Neural cell (in vitro differentiated cells): ENCODE measurements at regions not wholly inside any gene's neighbourhood (a gene's known extent, or its start where the extent isn't known, plus 50 kb on each side); places are given as distances from the start of the nearest gene placed in this dataset.

Source experiments
- H2AFZ ChIP-seq: fragments of 200-600, 300-800 bp; sonication (generic), shearing (Covaris generic); 2 replicates; pipeline ENCODE4 v1.6.0; 2014; ENCODE audit warnings: low read depth, mild to moderate bottlenecking, antibody characterized with exemption, low read length, moderate library complexity
- H3F3A ChIP-seq: fragments of 200-600 bp; shearing (Covaris generic); 2 replicates; pipeline ENCODE4 v1.6.1; 2016; ENCODE audit warnings: mild to moderate bottlenecking, moderate library complexity, mixed read lengths, antibody characterized with exemption, low read length; ENCODE audit not compliant: insufficient read depth, poor library complexity, severe bottlenecking
- H3K27ac ChIP-seq: fragments of 200-600, 300-800 bp; sonication (generic), shearing (Covaris generic); 2 replicates; pipeline ENCODE4 v1.5.1; 2014; ENCODE audit warnings: mild to moderate bottlenecking, low read length, moderate library complexity
- H3K27me3 ChIP-seq: fragments of 300-800, 200-600 bp; sonication (generic), shearing (Covaris generic); 2 replicates; pipeline ENCODE4 v1.6.0; 2014; ENCODE audit warnings: mild to moderate bottlenecking, low read depth, low read length, moderate library complexity; ENCODE audit not compliant: insufficient read depth
- H3K36me3 ChIP-seq: fragments of 300-800, 200-600 bp; sonication (generic), shearing (Covaris generic); 2 replicates; pipeline ENCODE4 v1.5.1; 2014; ENCODE audit warnings: mild to moderate bottlenecking, antibody characterized with exemption, low read length, moderate library complexity; ENCODE audit not compliant: insufficient read depth
- H3K4me2 ChIP-seq: fragments of 300-800, 200-600 bp; sonication (generic), shearing (Covaris generic); 2 replicates; pipeline ENCODE4 v1.6.0; 2014; ENCODE audit warnings: mild to moderate bottlenecking, low read length
- H3K4me3 ChIP-seq: fragments of 300-800, 200-600 bp; sonication (generic), shearing (Covaris generic); 2 replicates; pipeline ENCODE4 v1.5.1; 2014; ENCODE audit warnings: mild to moderate bottlenecking, low read length, moderate library complexity
- H3K79me2 ChIP-seq: fragments of 200-600 bp; shearing (Covaris generic); replicated peaks from 2 replicates; pipeline ENCODE4 v1.6.0; 2014; ENCODE audit warnings: mild to moderate bottlenecking, low read length, moderate library complexity; ENCODE audit not compliant: insufficient read depth
- H3K9ac ChIP-seq: fragments of 300-800, 200-600 bp; sonication (generic), shearing (Covaris generic); 2 replicates; pipeline ENCODE4 v1.6.1; 2016; ENCODE audit warnings: mild to moderate bottlenecking, low read length, mixed read lengths
- H3K9me2 ChIP-seq: fragments of 200-600 bp; shearing (Covaris generic); 2 replicates; pipeline ENCODE4 v1.6.1; 2016; ENCODE audit warnings: mild to moderate bottlenecking, low read length, mixed read lengths; ENCODE audit not compliant: insufficient read depth
- H3K9me3 ChIP-seq: fragments of 200-600, 300-800 bp; sonication (generic), shearing (Covaris generic); 2 replicates; pipeline ENCODE4 v1.6.1; 2016; ENCODE audit warnings: mild to moderate bottlenecking, mixed run types, low read length, moderate library complexity, mixed read lengths
- H4K20me1 ChIP-seq: fragments of 200-600 bp; shearing (Covaris generic); 2 replicates; pipeline ENCODE4 v1.6.1; 2016; ENCODE audit warnings: mild to moderate bottlenecking, mixed run types; ENCODE audit not compliant: insufficient read depth
- EP300 ChIP-seq: fragments of 450-650 bp; conservative IDR thresholded peaks from 2 replicates; pipeline ENCODE4 v1.6.1; 2014; ENCODE audit warnings: antibody characterized with exemption, mild to moderate bottlenecking, moderate library complexity; ENCODE audit not compliant: poor library complexity, severe bottlenecking
- EZH2 ChIP-seq: fragments of 200-600, 300-800 bp; shearing (Covaris generic), sonication (generic); IDR thresholded peaks from 2 replicates; pipeline ENCODE4 v1.6.1; 2014; ENCODE audit warnings: antibody characterized with exemption, low read length, borderline replicate concordance, mild to moderate bottlenecking; ENCODE audit not compliant: insufficient read depth, poor library complexity, severe bottlenecking
- MXI1 ChIP-seq: fragments of 450-650 bp; conservative IDR thresholded peaks from 2 replicates; pipeline ENCODE4 v1.6.1; 2014; ENCODE audit warnings: antibody characterized with exemption, mild to moderate bottlenecking; ENCODE audit not compliant: poor library complexity, severe bottlenecking
- POLR2AphosphoS5 ChIP-seq: IDR thresholded peaks from 2 replicates; pipeline ENCODE4 v1.6.1; 2012
- RAD21 ChIP-seq: fragments of 450-650 bp; conservative IDR thresholded peaks from 2 replicates; pipeline ENCODE4 v1.6.1; 2014; ENCODE audit warnings: antibody characterized with exemption, mild to moderate bottlenecking, moderate library complexity
- SMC3 ChIP-seq: fragments of 450-650 bp; conservative IDR thresholded peaks from 2 replicates; pipeline ENCODE4 v1.6.1; 2014; ENCODE audit warnings: antibody characterized with exemption, mild to moderate bottlenecking, moderate library complexity; ENCODE audit not compliant: poor library complexity
- TAF1 ChIP-seq: IDR thresholded peaks from 2 replicates; pipeline ENCODE4 v1.6.1; 2012; ENCODE audit warnings: low read depth
- TF ChIP-seq, protein P1 (sequence below): IDR thresholded peaks from 2 replicates; pipeline ENCODE4 v1.6.1; 2012; ENCODE audit warnings: borderline replicate concordance
- TF ChIP-seq, protein P2 (sequence below): fragments of 450-650 bp; IDR thresholded peaks from 2 replicates; pipeline ENCODE4 v1.5.1; 2014; ENCODE audit warnings: antibody characterized with exemption, mild to moderate bottlenecking, moderate library complexity; ENCODE audit not compliant: poor library complexity, severe bottlenecking

DNA sequence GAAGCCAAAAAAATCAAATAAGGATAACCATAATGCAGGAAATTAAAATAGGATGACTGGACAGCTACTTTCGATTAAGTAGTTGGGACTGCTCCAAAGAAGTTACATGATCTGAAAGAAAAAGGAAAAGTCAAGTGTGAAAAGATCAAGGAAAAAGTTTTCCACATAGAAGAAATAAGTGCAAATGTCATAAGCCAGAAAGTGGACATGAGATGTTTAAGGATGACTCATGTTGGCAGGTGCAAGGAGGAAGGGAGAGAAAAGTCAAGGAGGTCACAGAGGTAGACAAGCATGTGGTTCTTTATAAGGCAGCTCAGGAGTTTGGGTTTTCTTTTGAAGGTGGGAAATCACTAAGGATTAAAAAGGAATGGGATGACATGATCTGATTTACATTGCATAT is 89.8 kb upstream of the GPRIN3 start:
- Histone ChIP-seq H3K4me3 (no peak overlapping the region), H3K79me2 (no peaks in the 10 kb centered on the region), H3K27me3 (no peaks in the 10 kb centered on the region), H3K4me2 (no peak overlapping the region), H2AFZ (no peak overlapping the region), H4K20me1 (no peaks in the 10 kb centered on the region), H3K36me3 (no peaks in the 10 kb centered on the region), H3K27ac (no peak overlapping the region), H3K9me3 (no peaks in the 10 kb centered on the region), H3K9me2 (no peaks in the 10 kb centered on the region), H3F3A (no peaks in the 10 kb centered on the region), H3K9ac (no peak overlapping the region)
- TF ChIP-seq EP300, result no peak
- TF ChIP-seq, protein P1, sequence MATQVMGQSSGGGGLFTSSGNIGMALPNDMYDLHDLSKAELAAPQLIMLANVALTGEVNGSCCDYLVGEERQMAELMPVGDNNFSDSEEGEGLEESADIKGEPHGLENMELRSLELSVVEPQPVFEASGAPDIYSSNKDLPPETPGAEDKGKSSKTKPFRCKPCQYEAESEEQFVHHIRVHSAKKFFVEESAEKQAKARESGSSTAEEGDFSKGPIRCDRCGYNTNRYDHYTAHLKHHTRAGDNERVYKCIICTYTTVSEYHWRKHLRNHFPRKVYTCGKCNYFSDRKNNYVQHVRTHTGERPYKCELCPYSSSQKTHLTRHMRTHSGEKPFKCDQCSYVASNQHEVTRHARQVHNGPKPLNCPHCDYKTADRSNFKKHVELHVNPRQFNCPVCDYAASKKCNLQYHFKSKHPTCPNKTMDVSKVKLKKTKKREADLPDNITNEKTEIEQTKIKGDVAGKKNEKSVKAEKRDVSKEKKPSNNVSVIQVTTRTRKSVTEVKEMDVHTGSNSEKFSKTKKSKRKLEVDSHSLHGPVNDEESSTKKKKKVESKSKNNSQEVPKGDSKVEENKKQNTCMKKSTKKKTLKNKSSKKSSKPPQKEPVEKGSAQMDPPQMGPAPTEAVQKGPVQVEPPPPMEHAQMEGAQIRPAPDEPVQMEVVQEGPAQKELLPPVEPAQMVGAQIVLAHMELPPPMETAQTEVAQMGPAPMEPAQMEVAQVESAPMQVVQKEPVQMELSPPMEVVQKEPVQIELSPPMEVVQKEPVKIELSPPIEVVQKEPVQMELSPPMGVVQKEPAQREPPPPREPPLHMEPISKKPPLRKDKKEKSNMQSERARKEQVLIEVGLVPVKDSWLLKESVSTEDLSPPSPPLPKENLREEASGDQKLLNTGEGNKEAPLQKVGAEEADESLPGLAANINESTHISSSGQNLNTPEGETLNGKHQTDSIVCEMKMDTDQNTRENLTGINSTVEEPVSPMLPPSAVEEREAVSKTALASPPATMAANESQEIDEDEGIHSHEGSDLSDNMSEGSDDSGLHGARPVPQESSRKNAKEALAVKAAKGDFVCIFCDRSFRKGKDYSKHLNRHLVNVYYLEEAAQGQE, result no peak
- TF ChIP-seq POLR2AphosphoS5, result no peak
- no peak for TF ChIP-seq EZH2
- no peak for TF ChIP-seq RAD21
- no peak for TF ChIP-seq TAF1
- TF ChIP-seq, protein P2, sequence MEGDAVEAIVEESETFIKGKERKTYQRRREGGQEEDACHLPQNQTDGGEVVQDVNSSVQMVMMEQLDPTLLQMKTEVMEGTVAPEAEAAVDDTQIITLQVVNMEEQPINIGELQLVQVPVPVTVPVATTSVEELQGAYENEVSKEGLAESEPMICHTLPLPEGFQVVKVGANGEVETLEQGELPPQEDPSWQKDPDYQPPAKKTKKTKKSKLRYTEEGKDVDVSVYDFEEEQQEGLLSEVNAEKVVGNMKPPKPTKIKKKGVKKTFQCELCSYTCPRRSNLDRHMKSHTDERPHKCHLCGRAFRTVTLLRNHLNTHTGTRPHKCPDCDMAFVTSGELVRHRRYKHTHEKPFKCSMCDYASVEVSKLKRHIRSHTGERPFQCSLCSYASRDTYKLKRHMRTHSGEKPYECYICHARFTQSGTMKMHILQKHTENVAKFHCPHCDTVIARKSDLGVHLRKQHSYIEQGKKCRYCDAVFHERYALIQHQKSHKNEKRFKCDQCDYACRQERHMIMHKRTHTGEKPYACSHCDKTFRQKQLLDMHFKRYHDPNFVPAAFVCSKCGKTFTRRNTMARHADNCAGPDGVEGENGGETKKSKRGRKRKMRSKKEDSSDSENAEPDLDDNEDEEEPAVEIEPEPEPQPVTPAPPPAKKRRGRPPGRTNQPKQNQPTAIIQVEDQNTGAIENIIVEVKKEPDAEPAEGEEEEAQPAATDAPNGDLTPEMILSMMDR, result no peak
- TF ChIP-seq SMC3, result no peak
- no peak for TF ChIP-seq MXI1

DNA sequence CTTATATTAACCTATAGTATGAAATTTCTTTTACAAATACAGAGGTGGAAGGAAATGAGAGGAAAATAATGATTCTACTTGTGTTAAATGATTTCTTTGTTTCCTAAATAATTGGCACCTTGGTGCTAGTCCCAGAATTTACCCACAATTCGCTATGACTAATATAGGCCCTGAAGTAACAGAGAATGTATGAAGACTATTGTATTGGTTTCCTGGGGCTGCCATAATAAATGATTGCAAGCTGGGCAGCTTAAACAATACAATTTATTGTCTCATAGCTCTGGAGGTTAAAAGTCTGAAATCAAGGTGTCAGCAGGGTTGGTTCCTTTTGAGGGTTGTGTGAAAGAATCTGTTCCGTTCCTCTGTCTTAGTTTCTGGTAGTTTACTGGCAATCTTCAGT is 74.8 kb upstream of the GPRIN3 start:
- H3K9ac ChIP-seq, result no peak overlapping the region
- H2AFZ ChIP-seq, result no peak overlapping the region
- H3K4me2 ChIP-seq, result no peak overlapping the region
- TF ChIP-seq POLR2AphosphoS5 (no peak), TAF1 (no peak), EZH2 (no peak), SMC3 (no peak), EP300 (no peak), RAD21 (no peak), MXI1 (no peak)
- TF ChIP-seq, protein P2, result no peak
- TF ChIP-seq, protein P1, result no peak
- H3K4me3 ChIP-seq, result no peak overlapping the region
- no peaks in the 10 kb centered on the region for H3K36me3 ChIP-seq
- H4K20me1 ChIP-seq, result no peaks in the 10 kb centered on the region
- H3K27me3 ChIP-seq, result no peaks in the 10 kb centered on the region
- no peaks in the 10 kb centered on the region for H3K9me2 ChIP-seq
- no peaks in the 10 kb centered on the region for H3F3A ChIP-seq
- no peak overlapping the region for H3K27ac ChIP-seq
- H3K79me2 ChIP-seq, result no peaks in the 10 kb centered on the region
- H3K9me3 ChIP-seq, result no peaks in the 10 kb centered on the region
